Neural cell (in vitro differentiated cells): ENCODE measurements at regions not wholly inside any gene's neighbourhood (a gene's known extent, or its start where the extent isn't known, plus 50 kb on each side); places are given as distances from the start of the nearest gene placed in this dataset.

Source experiments
- CTCF ChIP-seq: fragments of 450-650 bp; IDR thresholded peaks from 2 replicates; pipeline ENCODE4 v1.5.1; 2014; ENCODE audit warnings: antibody characterized with exemption, mild to moderate bottlenecking, moderate library complexity; ENCODE audit not compliant: poor library complexity, severe bottlenecking
- EP300 ChIP-seq: fragments of 450-650 bp; conservative IDR thresholded peaks from 2 replicates; pipeline ENCODE4 v1.6.1; 2014; ENCODE audit warnings: antibody characterized with exemption, mild to moderate bottlenecking, moderate library complexity; ENCODE audit not compliant: poor library complexity, severe bottlenecking
- EZH2 ChIP-seq: fragments of 200-600, 300-800 bp; shearing (Covaris generic), sonication (generic); IDR thresholded peaks from 2 replicates; pipeline ENCODE4 v1.6.1; 2014; ENCODE audit warnings: antibody characterized with exemption, low read length, borderline replicate concordance, mild to moderate bottlenecking; ENCODE audit not compliant: insufficient read depth, poor library complexity, severe bottlenecking
- MXI1 ChIP-seq: fragments of 450-650 bp; conservative IDR thresholded peaks from 2 replicates; pipeline ENCODE4 v1.6.1; 2014; ENCODE audit warnings: antibody characterized with exemption, mild to moderate bottlenecking; ENCODE audit not compliant: poor library complexity, severe bottlenecking
- POLR2AphosphoS5 ChIP-seq: IDR thresholded peaks from 2 replicates; pipeline ENCODE4 v1.6.1; 2012
- REST ChIP-seq: IDR thresholded peaks from 2 replicates; pipeline ENCODE4 v1.6.1; 2012; ENCODE audit warnings: borderline replicate concordance
- SMC3 ChIP-seq: fragments of 450-650 bp; conservative IDR thresholded peaks from 2 replicates; pipeline ENCODE4 v1.6.1; 2014; ENCODE audit warnings: antibody characterized with exemption, mild to moderate bottlenecking, moderate library complexity; ENCODE audit not compliant: poor library complexity

GRCh38 chr9:108363311-108363710 is 492.5 kb downstream of the ACTL7B start:
- TF ChIP-seq CTCF (no peak), MXI1 (no peak), EP300 (no peak), POLR2AphosphoS5 (no peak), SMC3 (no peak), EZH2 (no peak), REST (no peak)
